ENCODE measurements at regions not wholly inside any gene's neighbourhood (a gene's known extent, or its start where the extent isn't known, plus 50 kb on each side); places are given as distances from the start of the nearest gene placed in this dataset.

- Histone ChIP-seq H3K27me3 (no peaks in the 10 kb centered on the region), H3K9me3 (no peaks in the 10 kb centered on the region), H3K4me1 (no peaks in the 10 kb centered on the region), H3K4me3 (no peak overlapping the region), H3K36me3 (no peaks in the 10 kb centered on the region), H3K27ac (replicated peaks in 1 of 4) (no peak overlapping the region)
- no CpG with 5 or more reads among the region's 2 CpGs for WGBS
- TF ChIP-seq CTCF (IDR thresholded peaks at IDR 0.05), result no peak
- no peak for TF ChIP-seq POLR2AphosphoS5 (IDR thresholded peaks at IDR 0.05)
- TF ChIP-seq EP300 (IDR thresholded peaks at IDR 0.05), result no peak
- intact Hi-C loops (cut with DNase I), result no loop called here
- DNase-seq (ENCODE audit: extremely low spot score), result no peak
These were observed 95.6 kb upstream of the USP9Y start for GRCh38 chrY:12605426-12605825.

GRCh38 chrY:12610861-12611260, 90.2 kb upstream of the USP9Y start:
- Histone ChIP-seq H3K27me3 (no peaks in the 10 kb centered on the region), H3K27ac (replicated peaks in 1 of 4) (no peak overlapping the region), H3K9me3 (no peaks in the 10 kb centered on the region), H3K4me1 (no peaks in the 10 kb centered on the region), H3K4me3 (no peak overlapping the region), H3K36me3 (no peaks in the 10 kb centered on the region)
- TF ChIP-seq EP300 (IDR thresholded peaks at IDR 0.05) (no peak), POLR2AphosphoS5 (IDR thresholded peaks at IDR 0.05) (no peak), CTCF (IDR thresholded peaks at IDR 0.05) (no peak), POLR2A (IDR thresholded peaks at IDR 0.05; ENCODE audit: low read depth) (no peak)
- DNase-seq (ENCODE audit: extremely low spot score), result no peak
- intact Hi-C loops (cut with DNase I), result no loop called here
- WGBS, result no CpG with 5 or more reads among the region's 2 CpGs

- no peak for DNase-seq (ENCODE audit: extremely low spot score)
- Histone ChIP-seq H3K4me1 (no peaks in the 10 kb centered on the region), H3K36me3 (no peaks in the 10 kb centered on the region), H3K4me3 (no peak overlapping the region), H3K27me3 (no peaks in the 10 kb centered on the region), H3K9me3 (no peaks in the 10 kb centered on the region), H3K27ac (replicated peaks in 1 of 4) (no peak overlapping the region)
- TF ChIP-seq EP300 (IDR thresholded peaks at IDR 0.05), result no peak
- no peak for TF ChIP-seq POLR2AphosphoS5 (IDR thresholded peaks at IDR 0.05)
- no peak for TF ChIP-seq POLR2A (IDR thresholded peaks at IDR 0.05; ENCODE audit: low read depth)
- TF ChIP-seq CTCF (IDR thresholded peaks at IDR 0.05), result no peak
- intact Hi-C loops (cut with DNase I), result no loop called here
These were observed 85.1 kb upstream of the USP9Y start for GRCh38 chrY:12615733-12616446.

GRCh38 chrY:12621454-12622081, 79.5 kb upstream of the USP9Y start:
- intact Hi-C loops (cut with DNase I), result no loop called here
- Histone ChIP-seq H3K4me1 (no peaks in the 10 kb centered on the region), H3K9me3 (no peaks in the 10 kb centered on the region), H3K36me3 (no peaks in the 10 kb centered on the region), H3K4me3 (no peak overlapping the region), H3K27ac (replicated peaks in 1 of 4) (no peak overlapping the region), H3K27me3 (no peaks in the 10 kb centered on the region)
- no CpG with 5 or more reads among the region's 16 CpGs for WGBS
- TF ChIP-seq POLR2A (IDR thresholded peaks at IDR 0.05; ENCODE audit: low read depth) (no peak), CTCF (IDR thresholded peaks at IDR 0.05) (peak in 1 of 3 experiments; percentile 15), EP300 (IDR thresholded peaks at IDR 0.05) (no peak), POLR2AphosphoS5 (IDR thresholded peaks at IDR 0.05) (no peak)
- no peak for DNase-seq (ENCODE audit: extremely low spot score)
